ELF-1 (cell line): ENCODE measurements at regions not wholly inside any gene's neighbourhood (a gene's known extent, or its start where the extent isn't known, plus 50 kb on each side); places are given as distances from the start of the nearest gene placed in this dataset.
"Not testable (repeated sequence)": the region's sequence is repeated elsewhere in the genome, so short reads cannot be mapped to it uniquely, and the experiment has no call there.

Experiments used
- DNase-seq: peaks from one replicate; pipeline ENCODE4 v3.0.0-alpha.2; 2016; ENCODE audit warnings: low read depth, low spot score

DNA sequence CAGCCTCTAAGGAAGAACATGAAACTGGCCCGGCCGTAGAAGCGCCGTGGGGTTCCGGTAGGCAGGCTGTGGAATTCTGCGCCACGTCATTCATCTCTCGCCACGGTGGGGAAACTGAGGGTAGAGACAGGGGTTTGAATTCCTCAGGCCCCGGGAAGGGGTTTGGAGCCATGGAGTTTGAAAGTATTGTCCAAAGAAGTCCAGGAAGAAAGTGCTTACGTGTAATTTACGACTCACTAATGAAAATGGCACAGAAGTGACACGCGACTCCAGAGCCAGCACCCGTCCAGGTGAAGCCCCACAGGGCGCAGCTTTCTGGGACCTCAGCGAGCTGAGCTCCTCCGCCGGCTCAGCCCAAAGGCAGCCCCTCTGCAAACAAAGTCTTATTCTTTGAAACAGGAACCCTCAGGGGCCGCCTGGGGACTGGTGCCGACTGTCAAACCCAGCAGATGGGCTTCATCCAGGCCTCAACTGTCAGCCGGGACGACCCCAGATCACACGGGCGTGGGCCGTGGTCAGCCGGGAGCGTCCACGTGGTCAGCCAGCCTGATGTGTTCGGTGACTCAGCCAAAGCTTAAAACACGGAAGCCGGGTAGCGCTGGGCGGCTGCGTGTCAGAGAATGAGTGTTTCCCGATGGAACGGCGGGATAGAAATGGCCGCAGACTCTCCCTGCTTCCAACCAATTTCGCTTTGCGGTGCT lies 200.0 kb downstream of the LAT start:
- DNase-seq, result not testable (repeated sequence)

DNA sequence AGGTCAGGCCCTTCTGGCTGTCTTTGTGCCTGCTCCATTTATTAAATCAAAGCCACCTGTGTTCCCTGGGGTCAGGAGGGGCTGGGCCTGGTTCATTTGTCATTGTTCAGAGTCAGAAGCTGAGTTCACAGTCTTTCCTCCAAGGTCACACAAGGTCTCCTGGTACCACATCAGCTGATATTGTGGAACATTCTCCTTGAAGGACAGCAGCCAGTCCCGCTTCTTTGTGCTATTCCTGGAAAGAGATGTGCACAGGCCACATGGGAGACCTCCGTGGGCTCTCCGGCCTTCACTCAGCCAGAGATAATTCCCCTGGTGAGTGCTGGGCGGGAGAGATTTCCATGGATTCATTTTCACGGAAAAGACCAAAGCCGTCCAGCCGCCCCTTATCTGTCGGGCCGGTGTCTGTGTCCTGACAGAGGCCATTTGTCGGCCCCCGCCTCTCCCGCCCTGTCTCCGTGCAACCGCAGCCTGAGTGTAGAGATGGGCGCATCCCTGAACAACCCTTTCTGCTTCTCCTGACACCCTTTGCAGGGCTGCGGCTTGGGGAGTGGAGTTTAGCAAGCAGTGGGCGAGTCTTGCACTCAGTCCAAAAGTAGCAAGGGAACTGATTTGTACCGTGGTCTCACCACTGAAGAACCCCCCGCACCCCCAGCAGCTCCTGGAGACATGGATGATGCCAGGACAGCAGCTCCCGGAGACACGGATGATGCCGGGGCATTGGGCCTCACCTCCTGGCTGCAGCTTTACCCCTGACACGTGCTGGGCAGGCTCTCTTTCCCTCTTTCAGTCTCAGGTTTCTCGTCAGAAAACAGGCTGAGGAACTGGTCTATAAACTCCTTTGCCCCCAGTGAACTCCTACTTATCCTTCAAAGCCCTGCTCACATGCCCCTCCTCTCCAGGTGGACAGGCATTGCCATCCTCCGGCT lies 198.4 kb downstream of the LAT start:
- not testable (repeated sequence) for DNase-seq

DNA sequence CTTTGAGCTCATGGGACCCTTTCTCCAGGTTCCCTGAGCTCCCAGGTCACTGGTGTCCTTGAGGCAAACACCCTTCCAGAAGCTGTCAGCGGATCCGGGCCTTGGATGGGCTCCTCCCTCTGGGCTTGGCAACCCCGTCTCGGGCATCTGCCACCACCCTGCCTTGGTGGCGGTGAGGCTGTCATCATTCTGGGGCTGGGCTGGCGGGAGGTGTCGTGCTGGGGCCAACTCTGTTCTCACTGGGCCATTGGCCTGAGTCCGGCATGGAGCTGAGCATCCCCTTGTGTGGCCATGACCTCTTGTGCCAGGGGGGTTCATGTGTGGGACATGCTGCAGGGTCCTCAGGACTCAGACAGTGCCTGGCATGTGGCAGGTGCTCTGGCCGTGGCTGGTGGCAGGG lies 197.6 kb downstream of the LAT start:
- no peak for DNase-seq

DNA sequence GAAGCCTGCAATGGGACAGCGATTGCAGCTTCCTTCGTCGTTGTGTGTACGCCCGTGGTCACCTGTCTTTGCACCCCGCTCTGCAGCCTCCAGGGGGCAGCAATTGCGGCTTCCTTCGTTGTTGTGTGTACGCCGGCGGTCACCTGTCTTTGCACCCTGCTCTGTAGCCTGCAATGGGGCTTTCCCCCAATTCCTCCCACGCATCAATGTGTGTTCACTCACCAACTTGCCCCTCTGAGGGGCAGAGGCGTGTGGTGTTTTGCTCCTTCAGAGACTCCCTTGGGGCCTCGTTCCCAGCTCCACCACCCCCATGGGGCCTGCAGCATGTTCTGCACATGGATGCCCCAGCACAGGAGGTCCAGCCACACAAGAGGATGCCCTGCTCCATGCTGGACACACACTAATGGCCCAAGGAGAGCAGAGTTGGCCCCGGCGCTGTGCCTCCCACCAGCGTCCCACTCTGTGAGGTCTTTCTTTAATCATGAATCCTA lies 197.1 kb downstream of the LAT start:
- not testable (repeated sequence) for DNase-seq

DNA sequence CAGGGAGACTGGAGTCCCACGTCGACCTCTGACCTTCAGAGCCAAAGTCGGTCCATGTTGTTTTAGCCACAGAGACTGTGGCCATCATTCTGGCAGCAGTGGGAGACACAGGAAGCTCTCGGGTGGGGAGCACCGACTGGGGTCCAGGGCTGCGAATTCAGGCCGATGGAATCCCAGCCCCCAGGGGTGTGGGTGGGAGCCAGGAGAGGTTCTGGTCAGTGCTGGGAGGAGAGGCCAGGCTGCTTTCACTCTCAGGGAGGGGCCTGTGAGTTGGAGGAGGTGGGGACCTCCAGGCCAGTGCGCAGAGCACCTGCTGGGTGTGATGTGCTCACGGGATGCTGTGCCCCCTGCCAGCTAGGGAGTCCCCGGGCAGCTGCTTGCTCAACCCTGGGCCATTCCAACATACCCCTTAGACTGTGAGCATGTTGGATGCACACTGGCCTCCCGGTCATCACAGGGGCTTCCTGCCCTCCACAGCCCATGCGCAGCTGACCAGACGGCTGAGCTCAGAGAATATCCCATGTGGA lies 196.5 kb downstream of the LAT start:
- DNase-seq, result not testable (repeated sequence)

DNA sequence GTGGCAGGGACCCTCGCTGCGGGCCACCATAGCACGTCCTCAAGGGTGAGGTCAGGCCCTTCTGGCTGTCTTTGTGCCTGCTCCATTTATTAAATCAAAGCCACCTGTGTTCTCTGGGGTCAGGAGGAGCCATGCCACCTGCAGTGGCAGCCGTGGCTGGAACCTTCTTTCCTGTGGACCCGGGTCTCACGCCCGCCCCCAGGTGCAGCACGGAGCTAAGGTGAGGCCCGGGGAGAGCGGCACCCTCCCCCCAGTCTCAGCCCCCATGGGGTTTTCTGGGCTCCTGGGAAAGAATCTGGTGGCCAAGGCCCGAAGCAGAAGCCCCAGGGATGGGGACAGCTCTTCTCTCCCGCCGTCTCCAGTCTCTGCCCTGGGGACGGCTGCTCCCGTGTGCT lies 195.4 kb downstream of the LAT start:
- not testable (repeated sequence) for DNase-seq

DNA sequence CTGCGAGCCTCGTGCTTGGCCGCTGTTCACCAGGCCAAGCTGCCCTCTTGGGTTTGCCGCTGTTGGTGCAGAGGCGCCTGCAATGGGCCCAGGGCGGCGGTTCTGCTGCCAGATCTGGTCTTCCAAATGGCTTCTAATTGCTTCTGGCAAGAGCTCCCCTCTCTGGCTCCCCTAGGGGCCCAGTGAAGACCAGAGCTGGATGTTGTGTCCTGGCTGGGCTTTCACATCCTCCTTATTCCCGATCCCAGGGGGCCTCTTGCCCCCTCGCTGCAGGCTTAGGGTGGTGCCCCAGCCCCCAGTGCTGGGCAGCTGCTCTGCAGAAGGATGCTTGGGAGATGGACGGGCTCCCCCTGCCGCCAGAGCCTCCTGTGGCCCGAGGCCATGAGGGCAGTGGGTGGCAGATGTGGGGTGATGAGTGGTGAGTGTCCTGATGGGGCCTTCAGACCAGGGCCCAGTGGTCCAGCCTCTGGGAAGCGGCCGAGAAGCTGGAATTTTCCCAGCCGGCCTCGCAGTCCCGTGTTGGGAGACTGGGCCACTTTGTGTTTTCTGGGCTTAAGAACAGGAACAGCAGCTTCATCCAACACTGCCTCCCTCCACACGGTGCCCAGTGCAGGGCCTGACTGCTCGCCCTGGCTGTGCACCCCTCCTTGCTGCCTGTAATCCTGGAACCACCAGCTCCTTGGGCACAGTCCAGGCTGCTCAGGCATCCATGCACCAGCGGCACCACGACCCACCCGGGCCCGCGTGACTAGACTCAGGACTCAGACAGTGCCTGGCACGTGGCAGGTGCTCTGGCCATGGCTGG lies 194.8 kb downstream of the LAT start:
- DNase-seq, result peak; percentile 66

DNA sequence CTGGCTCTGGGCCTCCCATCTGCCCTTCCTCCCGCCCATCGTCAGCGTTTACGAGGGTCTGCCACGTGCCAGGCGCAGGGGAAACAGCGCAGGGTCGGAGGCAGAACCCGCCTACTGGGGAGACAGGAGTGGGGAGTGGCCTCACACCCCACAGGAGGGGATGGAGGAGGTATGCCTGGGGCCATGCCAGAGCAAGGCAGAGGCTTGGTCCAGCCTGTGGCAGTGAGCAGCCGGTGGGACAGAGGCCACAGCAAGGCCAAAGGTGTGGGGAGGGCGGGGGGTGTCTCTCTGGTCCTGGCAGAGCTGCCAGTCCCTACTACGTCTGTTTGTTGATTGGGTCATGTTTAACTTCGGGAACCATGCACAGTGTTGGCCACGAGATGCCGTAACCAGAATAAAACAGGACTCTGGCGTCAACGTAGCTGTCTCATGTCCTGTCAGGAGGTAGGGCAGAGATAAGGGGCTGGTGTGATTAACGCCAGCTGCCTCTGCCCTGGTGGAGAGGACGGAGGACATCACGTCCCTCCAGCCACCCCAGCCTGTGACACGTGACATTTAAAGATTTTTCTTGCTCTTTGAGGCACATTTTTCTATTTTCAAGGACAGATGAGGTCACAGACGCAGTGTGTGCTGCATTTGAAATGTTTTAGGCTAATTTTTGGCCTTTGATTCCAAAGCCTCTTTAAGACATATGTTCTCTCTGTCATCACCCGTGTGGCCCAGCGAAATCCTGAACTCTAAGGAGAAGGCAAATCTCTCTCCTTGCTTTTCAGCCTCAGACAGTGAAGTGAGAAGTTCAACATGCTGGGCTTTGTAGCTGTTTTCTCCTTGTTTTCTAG lies 193.3 kb downstream of the LAT start:
- DNase-seq, result peak; percentile 26

DNA sequence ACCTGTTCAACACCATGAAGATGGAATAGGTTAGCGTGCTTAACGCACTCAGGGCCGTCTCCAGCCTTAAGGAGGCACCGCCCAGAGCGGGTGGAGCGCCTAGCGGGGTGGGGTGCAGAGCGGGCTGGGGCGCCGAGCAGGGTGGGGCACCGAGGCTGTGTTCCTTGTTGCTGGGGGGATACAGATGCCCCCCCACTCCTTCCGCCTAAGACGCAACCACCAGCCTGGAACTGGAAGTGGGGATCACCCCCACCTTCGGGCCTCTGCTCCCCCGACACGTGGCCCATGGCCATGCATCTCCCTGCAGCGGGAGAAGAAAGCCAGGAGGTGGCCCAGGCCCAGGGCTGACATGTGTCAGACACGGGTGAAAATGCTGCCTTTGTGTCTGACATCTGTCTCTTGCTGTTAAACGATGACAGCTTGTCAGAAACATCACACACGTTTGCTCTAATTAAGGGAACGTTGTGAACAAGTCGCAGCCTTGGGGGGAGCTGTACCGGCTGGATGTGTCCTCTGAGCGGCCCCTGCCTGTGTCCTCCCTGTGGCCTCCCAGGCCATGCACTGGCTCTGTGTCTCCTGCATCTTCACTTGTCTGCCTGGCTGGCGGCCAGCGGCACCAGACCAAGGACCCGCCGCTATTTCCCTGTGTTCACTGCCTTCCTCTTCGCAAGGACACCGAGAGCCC lies 192.5 kb downstream of the LAT start:
- peak; percentile 19 for DNase-seq

DNA sequence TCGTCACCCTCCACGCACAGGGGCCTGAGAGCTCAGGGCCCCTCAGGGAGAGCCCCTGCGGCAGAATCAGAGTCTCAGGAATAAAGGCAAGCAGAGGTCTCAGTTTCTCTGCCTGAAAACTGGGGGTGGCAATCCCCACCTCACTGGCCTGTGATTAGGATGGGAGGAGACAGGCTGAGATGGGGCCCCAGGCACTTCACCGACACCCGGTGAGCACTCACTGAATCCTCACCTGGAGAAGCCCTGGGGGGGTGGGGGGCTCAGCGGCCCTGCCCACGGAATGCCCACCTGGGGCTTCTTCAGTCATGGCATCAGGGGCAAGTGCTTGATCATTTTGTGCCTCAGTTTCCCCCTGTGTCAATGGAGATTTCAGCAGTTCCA lies 192.0 kb downstream of the LAT start:
- not testable (repeated sequence) for DNase-seq

DNA sequence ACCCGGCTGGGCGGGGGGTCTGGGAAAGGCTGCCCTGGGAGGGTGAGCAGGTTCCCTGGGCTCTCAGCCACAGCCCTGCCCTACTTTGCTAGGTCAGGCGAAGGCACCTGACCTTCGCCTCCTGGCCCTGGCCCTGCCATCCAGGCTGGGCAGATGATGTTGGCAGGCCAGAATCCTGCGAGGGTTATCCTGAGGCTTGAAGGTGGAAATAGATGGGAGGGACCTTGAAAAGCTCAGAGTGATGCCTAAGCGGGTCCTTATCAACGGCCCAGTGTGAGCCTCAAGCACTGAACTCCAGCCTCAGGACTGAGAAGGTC lies 191.3 kb downstream of the LAT start:
- DNase-seq, result not testable (repeated sequence)

DNA sequence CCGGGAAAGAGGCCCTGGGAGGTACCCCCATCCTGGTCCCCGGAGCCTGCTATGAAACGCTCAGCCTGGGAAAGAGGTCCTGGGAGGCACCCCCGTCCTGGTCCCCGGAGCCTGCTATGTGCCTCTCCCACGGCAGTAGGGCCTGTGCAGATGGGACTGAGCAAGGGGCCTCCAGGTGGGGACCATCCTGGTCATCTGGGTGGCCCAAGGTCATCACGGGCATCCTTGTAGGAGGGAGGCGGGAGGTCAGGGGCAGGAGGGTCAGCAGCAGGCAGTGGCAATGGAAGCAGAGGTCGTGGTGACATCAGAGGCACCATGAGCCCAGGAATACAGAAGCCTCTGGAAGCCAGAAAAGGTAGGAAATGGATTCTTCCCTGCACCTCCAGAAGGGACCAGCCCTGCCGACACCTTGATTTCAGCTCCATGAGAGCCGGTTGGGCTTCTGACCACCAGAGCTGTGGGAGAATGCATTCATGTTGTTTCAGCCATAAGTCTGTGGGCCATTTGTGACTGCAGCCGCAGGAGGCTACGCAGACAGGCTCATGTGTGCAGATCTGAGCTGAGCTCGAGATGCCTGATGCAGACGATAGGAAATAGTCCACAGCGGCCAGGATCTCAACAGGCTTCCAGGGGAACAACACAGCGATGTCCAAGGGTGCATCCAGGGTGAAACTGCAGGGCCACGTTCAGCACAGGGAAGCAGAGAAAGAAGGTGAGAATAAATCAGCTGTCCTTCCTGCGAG lies 190.7 kb downstream of the LAT start:
- peak; percentile 46 for DNase-seq

DNA sequence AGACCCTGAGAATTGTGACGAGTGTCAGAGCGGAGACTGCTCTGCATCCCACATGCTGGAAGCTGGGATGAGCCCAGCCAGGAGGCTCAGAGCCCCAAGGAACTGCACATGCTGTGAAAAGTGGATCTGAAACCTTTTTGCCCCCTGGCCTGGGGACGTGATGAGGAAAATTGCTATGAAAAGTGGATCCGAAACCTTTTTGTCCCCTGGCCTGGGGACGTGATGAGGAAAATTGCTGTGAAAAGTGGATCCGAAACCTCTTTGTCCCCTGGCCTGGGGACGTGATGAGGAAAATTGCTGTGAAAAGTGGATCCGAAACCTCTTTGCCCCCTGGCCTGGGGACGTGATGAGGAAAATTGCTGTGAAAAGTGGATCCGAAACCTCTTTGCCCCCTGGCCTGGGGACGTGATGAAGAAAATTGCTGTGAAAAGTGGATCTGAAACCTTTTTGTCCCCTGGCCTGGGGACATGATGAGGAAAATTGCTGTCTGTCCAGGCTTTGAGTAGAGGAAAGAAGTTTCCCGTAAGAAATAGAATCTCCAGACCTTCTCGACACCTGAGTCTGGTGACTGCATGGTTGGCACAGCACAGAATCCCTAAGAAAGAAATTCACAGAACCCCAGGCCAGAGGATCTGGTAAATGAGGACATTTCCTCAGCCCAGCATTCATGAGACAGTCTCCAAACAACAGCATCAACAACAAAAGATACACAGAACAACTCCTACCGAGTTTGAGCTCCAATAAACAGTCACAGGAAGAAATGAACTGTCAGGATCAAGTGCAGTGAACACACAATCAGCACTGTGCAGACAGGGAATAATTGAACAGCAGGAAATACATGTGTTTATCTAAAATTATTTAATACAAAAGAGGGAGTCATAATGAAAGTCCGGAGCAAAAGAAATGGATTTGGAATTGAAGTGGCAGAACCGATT lies 188.8 kb downstream of the LAT start:
- DNase-seq, result not testable (repeated sequence)

DNA sequence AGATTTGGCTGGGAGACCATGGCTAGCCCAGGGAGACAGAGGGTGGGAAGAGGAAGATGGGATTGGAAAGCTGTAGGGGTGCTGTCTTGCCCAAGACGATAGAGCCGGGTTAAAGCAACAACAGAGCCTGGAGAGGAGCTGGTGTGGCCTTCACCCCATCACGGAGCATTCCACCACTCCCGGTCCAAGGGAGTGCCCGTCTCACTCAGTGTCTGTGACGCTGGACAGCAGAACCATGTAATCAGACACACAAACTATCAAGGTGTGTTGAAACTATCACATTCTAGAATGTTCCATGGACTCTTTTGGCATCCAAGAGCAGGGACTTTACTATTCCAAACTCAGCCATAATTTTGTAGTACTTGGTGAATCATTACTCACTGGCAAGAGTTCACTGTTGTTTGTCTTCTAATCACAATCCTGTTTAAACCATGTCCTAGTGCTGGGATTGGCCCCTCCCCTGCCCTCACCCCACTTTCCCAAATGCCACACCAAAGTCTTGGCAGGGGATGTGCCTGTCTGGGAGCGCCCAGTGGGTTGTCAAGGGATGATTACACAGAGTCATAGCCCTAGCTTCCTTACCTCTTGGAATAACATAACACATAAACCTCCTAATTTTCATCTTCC lies 187.4 kb downstream of the LAT start:
- DNase-seq, result not testable (repeated sequence)

DNA sequence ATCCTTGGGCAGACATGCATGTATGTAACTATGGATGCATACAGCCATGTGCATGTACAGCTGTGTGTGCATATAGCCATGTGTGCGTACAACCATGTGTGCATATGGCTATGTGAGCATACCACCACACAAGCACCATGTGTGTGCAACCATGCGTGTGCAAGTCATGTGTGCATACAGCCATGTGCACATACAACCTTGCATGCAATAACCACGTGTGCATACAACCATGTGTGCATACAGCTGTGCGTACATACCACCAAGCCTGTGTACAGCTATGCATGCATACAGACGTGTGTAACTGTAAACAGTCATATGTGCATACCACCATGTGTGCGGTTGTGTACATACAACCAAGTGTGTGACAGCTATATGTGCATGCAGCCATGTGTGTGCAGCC lies 186.4 kb downstream of the LAT start:
- not testable (repeated sequence) for DNase-seq

DNA sequence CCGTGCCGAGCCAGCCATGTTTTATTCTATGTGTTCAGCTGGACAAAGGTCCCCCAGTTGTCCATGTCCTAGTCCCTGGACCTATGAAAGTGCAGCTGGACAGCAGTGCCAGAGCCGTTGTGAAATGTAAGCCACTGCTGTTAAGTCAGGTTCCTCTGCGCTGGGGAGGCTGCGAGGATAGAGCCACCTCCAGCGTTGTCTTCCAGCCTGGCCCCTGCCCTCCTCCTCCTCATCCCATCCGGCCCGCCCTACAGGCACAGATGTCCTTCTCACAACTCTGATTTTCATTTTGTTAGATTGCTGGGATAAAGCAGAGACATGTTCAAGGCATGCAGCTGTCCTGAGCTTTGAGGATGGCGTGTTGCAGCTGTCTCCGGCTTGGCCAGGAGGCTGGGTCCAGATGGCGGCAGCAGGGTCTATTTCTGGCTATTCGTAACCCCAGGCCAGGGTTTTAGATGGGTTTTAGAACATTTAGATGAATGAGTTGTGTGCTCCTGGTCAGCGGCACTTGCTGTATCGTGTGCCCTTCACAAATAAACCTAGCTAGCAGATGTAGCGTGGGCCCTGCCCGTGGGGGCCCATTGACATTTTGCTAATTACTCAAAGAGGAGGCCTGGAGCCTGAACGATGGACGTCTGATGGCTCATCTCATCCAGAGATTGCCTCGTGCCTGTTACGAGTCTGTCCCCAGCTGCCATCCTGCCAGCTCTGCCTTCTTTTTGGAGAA lies 185.7 kb downstream of the LAT start:
- not testable (repeated sequence) for DNase-seq

DNA sequence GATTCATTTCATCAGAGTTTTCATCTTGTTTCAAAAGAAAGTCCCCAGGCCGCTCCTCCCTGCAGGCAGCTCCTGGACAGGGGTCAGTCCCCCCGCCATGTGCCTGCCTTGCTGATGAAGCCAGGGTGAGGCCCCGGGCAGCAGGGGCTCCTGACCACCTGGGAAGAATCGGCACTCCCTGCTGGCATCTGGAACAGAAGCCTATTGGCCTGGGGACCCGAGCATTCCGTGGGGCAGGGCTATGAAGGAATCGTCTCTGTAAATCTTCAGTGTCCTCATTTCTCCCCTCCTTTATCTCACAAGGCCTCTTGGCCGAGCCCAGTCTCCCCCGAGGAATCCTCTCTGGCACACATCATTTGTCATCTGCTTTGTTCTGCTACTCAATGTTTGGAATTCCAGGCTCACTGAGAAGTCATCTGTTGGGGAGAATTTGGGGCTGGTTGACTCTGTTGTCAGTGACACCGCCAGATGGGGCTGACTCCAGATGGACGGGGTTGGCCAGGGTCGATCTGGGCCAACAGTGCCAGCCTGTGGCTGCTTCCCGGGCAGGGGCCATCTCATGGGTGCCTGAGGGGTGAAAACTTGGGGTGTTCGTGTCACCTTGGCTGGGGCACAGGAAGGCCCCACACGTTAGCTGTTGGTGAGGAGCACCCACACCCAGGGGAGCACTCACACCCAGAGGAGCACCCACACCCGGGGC lies 184.6 kb downstream of the LAT start:
- peak; percentile 76 for DNase-seq
